ENCODE measurements at regions not wholly inside any gene's neighbourhood (a gene's known extent, or its start where the extent isn't known, plus 50 kb on each side); places are given as distances from the start of the nearest gene placed in this dataset.

GRCh38 chr3:88434001-88434400 lies 284.2 kb downstream of the C3orf38 start:
- TF ChIP-seq CTCF (IDR thresholded peaks at IDR 0.05; ENCODE audit: insufficient read depth, low read depth, low read length), result no peak
- CTCF ChIA-PET, result interaction anchor here (0.6 kb wide), 1 partner anchor 717 kb away, joined by 3 read pairs; no protein-coding TSS in a partner anchor
- Histone ChIP-seq H3K36me3 (ENCODE audit: control insufficient read depth, insufficient read depth, low read length) (no peaks in the 10 kb centered on the region), H3K27me3 (ENCODE audit: control insufficient read depth, insufficient read depth, low read length) (no peaks in the 10 kb centered on the region), H3K4me3 (ENCODE audit: low read depth, low read length) (no peak overlapping the region)
- no peak for DNase-seq (ENCODE audit: low read depth)
- POLR2A ChIA-PET, result interaction anchor here (0.7 kb wide), 1 partner anchor 161 kb away, joined by 4 read pairs; no protein-coding TSS in a partner anchor

DNA sequence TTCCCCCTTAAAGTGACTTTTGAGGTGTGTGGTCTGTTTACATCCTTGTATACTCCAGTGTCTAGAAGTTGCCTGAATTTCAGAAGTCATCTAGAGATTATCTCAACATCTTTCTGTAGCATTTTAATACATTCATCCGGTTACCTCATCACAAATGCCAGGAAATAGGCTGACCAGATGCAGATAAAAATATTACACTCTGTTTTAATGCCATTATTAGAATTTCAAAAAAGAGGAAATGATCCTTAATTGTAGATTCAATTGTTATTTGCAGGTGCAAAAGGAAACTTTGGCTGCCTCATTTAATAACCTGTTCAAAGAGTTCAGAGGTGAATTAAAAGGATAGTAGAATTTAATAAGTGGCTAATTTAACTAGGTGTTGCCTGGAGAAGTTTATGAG lies 290.9 kb downstream of the C3orf38 start:
- no peak for DNase-seq (ENCODE audit: low read depth)
- TF ChIP-seq CTCF (IDR thresholded peaks at IDR 0.05; ENCODE audit: insufficient read depth, low read depth, low read length), result no peak
- POLR2A ChIA-PET, result no interaction called here
- Histone ChIP-seq H3K27me3 (ENCODE audit: control insufficient read depth, insufficient read depth, low read length) (no peaks in the 10 kb centered on the region), H3K36me3 (ENCODE audit: control insufficient read depth, insufficient read depth, low read length) (no peaks in the 10 kb centered on the region), H3K4me3 (ENCODE audit: low read depth, low read length) (no peak overlapping the region)
- CTCF ChIA-PET, result no interaction called here

GRCh38 chr3:88443066-88443465 lies 293.3 kb downstream of the C3orf38 start:
- ChIA-PET POLR2A (no interaction called here), CTCF (no interaction called here)
- H3K4me3 ChIP-seq (ENCODE audit: low read depth, low read length), result no peak overlapping the region
- no peaks in the 10 kb centered on the region for H3K27me3 ChIP-seq (ENCODE audit: control insufficient read depth, insufficient read depth, low read length)
- no peak for TF ChIP-seq CTCF (IDR thresholded peaks at IDR 0.05; ENCODE audit: insufficient read depth, low read depth, low read length)
- DNase-seq (ENCODE audit: low read depth), result no peak
- no peaks in the 10 kb centered on the region for H3K36me3 ChIP-seq (ENCODE audit: control insufficient read depth, insufficient read depth, low read length)

- TF ChIP-seq CTCF (IDR thresholded peaks at IDR 0.05; ENCODE audit: insufficient read depth, low read depth, low read length), result no peak
- Histone ChIP-seq H3K36me3 (ENCODE audit: control insufficient read depth, insufficient read depth, low read length) (no peaks in the 10 kb centered on the region), H3K4me3 (ENCODE audit: low read depth, low read length) (no peak overlapping the region), H3K27me3 (ENCODE audit: control insufficient read depth, insufficient read depth, low read length) (no peaks in the 10 kb centered on the region)
- no peak for DNase-seq (ENCODE audit: low read depth)
- ChIA-PET POLR2A (no interaction called here), CTCF (no interaction called here)
These were observed 294.5 kb downstream of the C3orf38 start for GRCh38 chr3:88444251-88444650.

DNA sequence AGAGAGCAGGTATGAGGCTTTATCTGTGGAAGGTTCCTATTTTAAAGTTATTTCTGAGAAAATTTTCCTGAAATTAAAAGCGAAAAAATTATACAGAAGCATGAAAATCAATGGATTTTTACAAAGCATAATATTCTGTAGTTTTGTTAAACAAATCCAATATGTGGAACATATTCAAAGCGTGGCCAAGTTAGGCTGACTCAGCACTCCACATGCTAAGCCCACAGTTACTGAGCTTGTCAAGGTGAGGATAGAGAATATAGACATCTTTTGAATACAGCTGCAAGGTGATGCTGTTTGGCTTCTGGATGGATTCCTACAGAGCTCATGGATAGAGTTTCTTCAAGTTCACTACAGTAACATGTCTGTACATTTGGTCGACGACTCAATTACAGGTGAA lies 302.5 kb downstream of the C3orf38 start:
- DNase-seq (ENCODE audit: low read depth), result no peak
- Histone ChIP-seq H3K27me3 (ENCODE audit: control insufficient read depth, insufficient read depth, low read length) (no peaks in the 10 kb centered on the region), H3K4me3 (ENCODE audit: low read depth, low read length) (no peak overlapping the region), H3K36me3 (ENCODE audit: control insufficient read depth, insufficient read depth, low read length) (no peaks in the 10 kb centered on the region)
- ChIA-PET POLR2A (no interaction called here), CTCF (no interaction called here)
- TF ChIP-seq CTCF (IDR thresholded peaks at IDR 0.05; ENCODE audit: insufficient read depth, low read depth, low read length), result no peak
